Activated CD8-positive, alpha-beta T cell treated with anti-CD3 and anti-CD28 coated beads for 36 hours (primary cell): ENCODE measurements at regions not wholly inside any gene's neighbourhood (a gene's known extent, or its start where the extent isn't known, plus 50 kb on each side); places are given as distances from the start of the nearest gene placed in this dataset.
"Not testable (repeated sequence)": the region's sequence is repeated elsewhere in the genome, so short reads cannot be mapped to it uniquely, and the experiment has no call there.

Experiments
- ATAC-seq: fragments of 200-7000 bp; cut with Tn5 transposase; one replicate; pipeline ENCODE4 v1.10.0; 2021; ENCODE audit warnings: mild to moderate bottlenecking, moderate library complexity
- CTCF ChIA-PET: fragments of 350-600 bp; sonication (Branson Sonifier 250); formaldehyde crosslinking; loops from one replicate; lab custom pipeline; 2021; ENCODE audit warnings: antibody characterized with exemption; lab: Charles Lee
- POLR2A ChIA-PET: fragments of 350-600 bp; sonication (Branson Sonifier 250); formaldehyde crosslinking; loops from one replicate; lab custom pipeline; 2021; ENCODE audit warnings: antibody characterized with exemption; lab: Charles Lee
- DNase-seq: peaks from one replicate; pipeline ENCODE4 v3.0.0-alpha.2; 2020
- H3K27ac Mint-ChIP-seq: one replicate; pipeline ENCODE4 v1.8.0; 2021; ENCODE audit warnings: mild to moderate bottlenecking, mixed read lengths
- H3K27me3 Mint-ChIP-seq: one replicate; pipeline ENCODE4 v1.8.0; 2021; ENCODE audit warnings: mixed read lengths
- H3K36me3 Mint-ChIP-seq: one replicate; pipeline ENCODE4 v1.8.0; 2021; ENCODE audit warnings: low read depth, mixed read lengths
- H3K4me1 Mint-ChIP-seq: one replicate; pipeline ENCODE4 v1.8.0; 2021; ENCODE audit warnings: low read depth, mixed read lengths
- H3K4me3 Mint-ChIP-seq: one replicate; pipeline ENCODE4 v1.8.0; 2021; ENCODE audit warnings: mild to moderate bottlenecking, moderate library complexity, mixed read lengths
- H3K9me3 Mint-ChIP-seq: one replicate; pipeline ENCODE4 v1.8.0; 2021; ENCODE audit warnings: mixed read lengths
- CTCF ChIP-seq: fragments of 200-600 bp; IDR thresholded peaks from one replicate; pipeline ENCODE4 v1.8.0; 2022; ENCODE audit warnings: antibody characterized with exemption, mild to moderate bottlenecking
- intact Hi-C: fragments of 100-400 bp; cut with micrococcal nuclease; formaldehyde crosslinking; loops from one replicate; pipeline ENCODE4 v1.10.0; 2022

- TF ChIP-seq CTCF, result no peak
- intact Hi-C loops, result no loop called here
- Mint-ChIP-seq H3K4me1 (no peaks in the 10 kb centered on the region), H3K4me3 (no peak overlapping the region), H3K27me3 (peaks cover 2% of the 10 kb centered on the region), H3K9me3 (no peaks in the 10 kb centered on the region), H3K36me3 (no peaks in the 10 kb centered on the region), H3K27ac (no peak overlapping the region)
- CTCF ChIA-PET, result no interaction called here
- ATAC-seq (no peak), DNase-seq (no peak)
- POLR2A ChIA-PET, result no interaction called here
These were observed 256.8 kb upstream of the ZEB2 start for GRCh38 chr2:144776766-144777165.

GRCh38 chr2:144774809-144775208, 254.9 kb upstream of the ZEB2 start:
- Mint-ChIP-seq H3K27me3 (peaks cover 6% of the 10 kb centered on the region), H3K4me1 (no peaks in the 10 kb centered on the region), H3K27ac (no peak overlapping the region), H3K9me3 (no peaks in the 10 kb centered on the region), H3K4me3 (no peak overlapping the region), H3K36me3 (no peaks in the 10 kb centered on the region)
- POLR2A ChIA-PET, result interaction anchor here (1.2 kb wide), 1 partner anchor 9 kb away, joined by 3 read pairs; no protein-coding TSS in a partner anchor
- no peak for ATAC-seq
- CTCF ChIA-PET, result no interaction called here
- intact Hi-C loops, result no loop called here
- TF ChIP-seq CTCF, result no peak
- DNase-seq, result no peak

- no peaks in the 10 kb centered on the region for H3K36me3 Mint-ChIP-seq
- H3K27ac Mint-ChIP-seq, result no peak overlapping the region
- CTCF ChIA-PET, result no interaction called here
- intact Hi-C loops, result no loop called here
- H3K27me3 Mint-ChIP-seq, result peaks cover 9% of the 10 kb centered on the region
- no peak for TF ChIP-seq CTCF
- no peak for DNase-seq
- H3K4me3 Mint-ChIP-seq, result no peak overlapping the region
- no peaks in the 10 kb centered on the region for H3K4me1 Mint-ChIP-seq
- ATAC-seq, result no peak
- POLR2A ChIA-PET, result no interaction called here
- no peaks in the 10 kb centered on the region for H3K9me3 Mint-ChIP-seq
These were observed 251.4 kb upstream of the ZEB2 start for GRCh38 chr2:144771348-144771747.

GRCh38 chr2:144770616-144771230, 250.8 kb upstream of the ZEB2 start:
- Mint-ChIP-seq H3K27ac (no peak overlapping the region), H3K4me1 (no peaks in the 10 kb centered on the region), H3K9me3 (no peaks in the 10 kb centered on the region), H3K4me3 (no peak overlapping the region), H3K27me3 (peaks cover 9% of the 10 kb centered on the region), H3K36me3 (no peaks in the 10 kb centered on the region)
- CTCF ChIA-PET, result no interaction called here
- intact Hi-C loops, result no loop called here
- POLR2A ChIA-PET, result interaction anchor here (0.6 kb wide), 1 partner anchor 25 kb away, joined by 3 read pairs; no protein-coding TSS in a partner anchor
- no peak for TF ChIP-seq CTCF
- no peak for ATAC-seq
- DNase-seq, result no peak

DNA sequence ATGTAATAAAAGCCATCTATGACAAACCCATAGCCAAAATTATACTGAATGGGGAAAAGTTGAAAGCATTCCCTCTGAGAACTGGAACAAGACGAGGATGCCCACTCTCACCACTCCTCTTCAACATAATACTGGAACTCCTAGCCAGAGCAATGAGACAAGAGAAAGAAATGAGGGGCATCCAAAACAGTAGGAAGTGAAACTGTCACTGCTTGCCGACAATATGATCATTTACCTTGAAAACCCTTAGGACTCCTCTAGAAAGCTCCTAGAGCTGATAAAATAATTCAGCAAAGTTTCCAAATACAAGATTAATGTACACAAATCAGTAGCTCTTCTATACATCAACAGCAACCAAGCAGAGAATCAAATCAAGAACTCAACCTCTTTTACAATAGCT, 241.0 kb upstream of the ZEB2 start:
- ATAC-seq, H3K27ac Mint-ChIP-seq, H3K9me3 Mint-ChIP-seq, DNase-seq, H3K4me1 Mint-ChIP-seq, CTCF ChIA-PET, H3K27me3 Mint-ChIP-seq, POLR2A ChIA-PET, H3K4me3 Mint-ChIP-seq, intact Hi-C loops, H3K36me3 Mint-ChIP-seq: not testable (repeated sequence)
